ENCODE measurements at regions not wholly inside any gene's neighbourhood (a gene's known extent, or its start where the extent isn't known, plus 50 kb on each side); places are given as distances from the start of the nearest gene placed in this dataset.
"Not testable (repeated sequence)": the region's sequence is repeated elsewhere in the genome, so short reads cannot be mapped to it uniquely, and the experiment has no call there.

DNA sequence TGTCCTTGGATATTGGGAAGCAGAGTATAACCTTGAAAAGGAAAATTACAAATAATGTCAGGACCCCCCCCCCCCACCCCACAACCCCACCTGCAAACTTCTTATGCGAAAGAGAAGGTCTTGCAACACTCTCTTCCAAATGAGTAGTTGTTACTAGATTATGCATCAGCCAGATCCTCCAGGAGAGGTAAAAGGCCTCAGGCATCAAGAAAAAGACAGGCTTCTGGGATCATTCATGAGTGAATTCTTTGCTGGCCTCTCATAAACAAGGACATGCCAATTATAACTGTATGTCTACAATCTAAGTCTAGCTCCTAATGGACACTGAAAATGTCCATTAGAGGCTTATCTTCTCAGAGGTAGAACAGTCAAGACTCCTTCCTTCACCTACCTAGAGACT, 1443.3 kb downstream of the RAPGEF2 start:
- H3K4me1 Mint-ChIP-seq (ENCODE audit: low read depth, unreplicated experiment), result no peaks in the 10 kb centered on the region
- no peak overlapping the region for H3K4me3 ChIP-seq (ENCODE audit: low read depth, low read length)

DNA sequence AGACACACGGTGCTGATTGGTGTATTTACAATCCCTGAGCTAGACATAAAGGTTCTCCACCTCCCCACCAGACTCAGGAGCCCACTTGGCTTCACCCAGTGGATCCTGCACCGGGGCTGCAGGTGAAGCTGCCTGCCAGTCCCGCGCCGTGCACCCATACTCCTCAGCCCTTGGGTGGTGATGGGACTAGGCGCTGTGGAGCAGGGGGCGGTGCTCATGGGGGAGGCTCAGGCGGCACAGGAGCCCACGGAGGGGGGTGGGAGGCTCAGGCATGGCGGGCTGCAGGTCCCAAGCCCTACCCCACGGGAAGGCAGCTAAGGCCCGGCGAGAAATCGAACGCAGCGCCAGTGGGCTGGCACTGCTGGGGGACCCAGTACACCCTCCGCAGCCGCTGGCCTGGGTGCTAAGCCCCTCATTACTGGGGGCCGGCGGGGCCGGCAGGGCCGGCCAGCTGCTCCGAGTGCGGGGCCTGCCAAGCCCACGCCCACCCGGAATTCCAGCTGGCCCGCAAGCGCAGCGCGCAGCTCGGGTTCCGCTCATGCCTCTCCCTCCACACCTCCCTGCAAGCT, 1447.2 kb downstream of the RAPGEF2 start:
- H3K36me3 Mint-ChIP-seq (ENCODE audit: insufficient read depth, unreplicated experiment); H3K27me3 Mint-ChIP-seq (ENCODE audit: insufficient read depth, unreplicated experiment); H3K4me3 ChIP-seq (ENCODE audit: low read depth, low read length); DNase-seq; H3K36me3 ChIP-seq (ENCODE audit: control insufficient read depth, insufficient read depth, low read length); H3K4me1 ChIP-seq; H3K4me3 Mint-ChIP-seq (ENCODE audit: unreplicated experiment); H3K27ac Mint-ChIP-seq (ENCODE audit: unreplicated experiment); BruUV-seq (replicated peaks); CTCF ChIA-PET; POLR2A ChIA-PET; H3K27me3 ChIP-seq (replicated peaks; ENCODE audit: control insufficient read depth, insufficient read depth, low read length); H3K9me3 ChIP-seq; H3K9me3 Mint-ChIP-seq (ENCODE audit: unreplicated experiment); H3K4me1 Mint-ChIP-seq (ENCODE audit: low read depth, unreplicated experiment): not testable (repeated sequence)
- intact Hi-C loops (cut with micrococcal nuclease; ENCODE audit: unreplicated experiment), result loop anchor here (5.0 kb wide), 1 partner anchor 262 kb away; no protein-coding TSS in a partner anchor

More for the DNA sequence above, 1443.3 kb downstream of the RAPGEF2 start:
- CTCF ChIA-PET, result no interaction called here
- Mint-ChIP-seq H3K27ac (ENCODE audit: unreplicated experiment) (no peak overlapping the region), H3K4me3 (ENCODE audit: unreplicated experiment) (no peak overlapping the region), H3K36me3 (ENCODE audit: insufficient read depth, unreplicated experiment) (no peaks in the 10 kb centered on the region), H3K27me3 (ENCODE audit: insufficient read depth, unreplicated experiment) (no peaks in the 10 kb centered on the region), H3K9me3 (ENCODE audit: unreplicated experiment) (no peaks in the 10 kb centered on the region)
- H3K4me1 ChIP-seq, result no peaks in the 10 kb centered on the region
- no TSS peak for BruUV-seq (replicated peaks)
- intact Hi-C loops (cut with micrococcal nuclease; ENCODE audit: unreplicated experiment), result no loop called here
- TF ChIP-seq, protein P1, sequence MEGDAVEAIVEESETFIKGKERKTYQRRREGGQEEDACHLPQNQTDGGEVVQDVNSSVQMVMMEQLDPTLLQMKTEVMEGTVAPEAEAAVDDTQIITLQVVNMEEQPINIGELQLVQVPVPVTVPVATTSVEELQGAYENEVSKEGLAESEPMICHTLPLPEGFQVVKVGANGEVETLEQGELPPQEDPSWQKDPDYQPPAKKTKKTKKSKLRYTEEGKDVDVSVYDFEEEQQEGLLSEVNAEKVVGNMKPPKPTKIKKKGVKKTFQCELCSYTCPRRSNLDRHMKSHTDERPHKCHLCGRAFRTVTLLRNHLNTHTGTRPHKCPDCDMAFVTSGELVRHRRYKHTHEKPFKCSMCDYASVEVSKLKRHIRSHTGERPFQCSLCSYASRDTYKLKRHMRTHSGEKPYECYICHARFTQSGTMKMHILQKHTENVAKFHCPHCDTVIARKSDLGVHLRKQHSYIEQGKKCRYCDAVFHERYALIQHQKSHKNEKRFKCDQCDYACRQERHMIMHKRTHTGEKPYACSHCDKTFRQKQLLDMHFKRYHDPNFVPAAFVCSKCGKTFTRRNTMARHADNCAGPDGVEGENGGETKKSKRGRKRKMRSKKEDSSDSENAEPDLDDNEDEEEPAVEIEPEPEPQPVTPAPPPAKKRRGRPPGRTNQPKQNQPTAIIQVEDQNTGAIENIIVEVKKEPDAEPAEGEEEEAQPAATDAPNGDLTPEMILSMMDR (IDR thresholded peaks at IDR 0.05; ENCODE audit: insufficient read depth in 1 of 2, low read depth in 1 of 2, low read length in 1 of 2, severe bottlenecking in 1 of 2, unreplicated experiment in 1 of 2), result no peak
- no peak for DNase-seq
- POLR2A ChIA-PET, result no interaction called here
- no peaks in the 10 kb centered on the region for H3K9me3 ChIP-seq
- no peaks in the 10 kb centered on the region for H3K36me3 ChIP-seq (ENCODE audit: control insufficient read depth, insufficient read depth, low read length)
- H3K27me3 ChIP-seq (replicated peaks; ENCODE audit: control insufficient read depth, insufficient read depth, low read length), result no peaks in the 10 kb centered on the region

DNA sequence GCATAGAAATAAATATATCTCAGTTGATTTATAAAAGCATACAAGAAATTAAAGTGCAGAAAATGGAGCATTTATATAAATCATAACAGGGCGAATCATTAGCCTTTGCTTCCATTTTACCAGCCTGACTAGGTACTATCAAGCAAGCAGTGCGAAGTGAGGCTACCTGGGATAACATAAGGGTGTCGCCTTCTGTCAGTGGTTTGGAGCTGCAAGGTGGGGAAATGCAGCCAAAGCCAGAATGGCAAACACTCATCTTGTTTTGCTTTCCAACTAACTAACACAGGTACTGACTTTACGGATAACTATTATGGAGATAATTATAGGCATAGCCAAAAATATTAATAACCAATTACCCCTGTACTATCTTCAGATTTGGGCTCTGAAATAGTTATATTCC, 1459.8 kb downstream of the RAPGEF2 start:
- DNase-seq, result no peak
- Mint-ChIP-seq H3K27ac (ENCODE audit: unreplicated experiment) (no peak overlapping the region), H3K27me3 (ENCODE audit: insufficient read depth, unreplicated experiment) (no peaks in the 10 kb centered on the region), H3K4me1 (ENCODE audit: low read depth, unreplicated experiment) (no peaks in the 10 kb centered on the region), H3K9me3 (ENCODE audit: unreplicated experiment) (no peaks in the 10 kb centered on the region), H3K36me3 (ENCODE audit: insufficient read depth, unreplicated experiment) (no peaks in the 10 kb centered on the region), H3K4me3 (ENCODE audit: unreplicated experiment) (no peak overlapping the region)
- no peak overlapping the region for H3K4me3 ChIP-seq (ENCODE audit: low read depth, low read length)
- CTCF ChIA-PET, result no interaction called here
- intact Hi-C loops (cut with micrococcal nuclease; ENCODE audit: unreplicated experiment), result no loop called here
- POLR2A ChIA-PET, result no interaction called here
- H3K27me3 ChIP-seq (replicated peaks; ENCODE audit: control insufficient read depth, insufficient read depth, low read length), result no peaks in the 10 kb centered on the region
- H3K4me1 ChIP-seq, result no peaks in the 10 kb centered on the region
- TF ChIP-seq, protein P1 (IDR thresholded peaks at IDR 0.05; ENCODE audit: insufficient read depth in 1 of 2, low read depth in 1 of 2, low read length in 1 of 2, severe bottlenecking in 1 of 2, unreplicated experiment in 1 of 2), result no peak
- H3K36me3 ChIP-seq (ENCODE audit: control insufficient read depth, insufficient read depth, low read length), result no peaks in the 10 kb centered on the region
- H3K9me3 ChIP-seq, result no peaks in the 10 kb centered on the region
- no TSS peak for BruUV-seq (replicated peaks)

All from Caco-2 (cell line).